ENCODE measurements at regions not wholly inside any gene's neighbourhood (a gene's known extent, or its start where the extent isn't known, plus 50 kb on each side); places are given as distances from the start of the nearest gene placed in this dataset.

- TF ChIP-seq POLR2AphosphoS5 (IDR thresholded peaks at IDR 0.05) (no peak), EP300 (IDR thresholded peaks at IDR 0.05) (no peak), POLR2A (IDR thresholded peaks at IDR 0.05) (no peak)
- TF ChIP-seq, protein P1, sequence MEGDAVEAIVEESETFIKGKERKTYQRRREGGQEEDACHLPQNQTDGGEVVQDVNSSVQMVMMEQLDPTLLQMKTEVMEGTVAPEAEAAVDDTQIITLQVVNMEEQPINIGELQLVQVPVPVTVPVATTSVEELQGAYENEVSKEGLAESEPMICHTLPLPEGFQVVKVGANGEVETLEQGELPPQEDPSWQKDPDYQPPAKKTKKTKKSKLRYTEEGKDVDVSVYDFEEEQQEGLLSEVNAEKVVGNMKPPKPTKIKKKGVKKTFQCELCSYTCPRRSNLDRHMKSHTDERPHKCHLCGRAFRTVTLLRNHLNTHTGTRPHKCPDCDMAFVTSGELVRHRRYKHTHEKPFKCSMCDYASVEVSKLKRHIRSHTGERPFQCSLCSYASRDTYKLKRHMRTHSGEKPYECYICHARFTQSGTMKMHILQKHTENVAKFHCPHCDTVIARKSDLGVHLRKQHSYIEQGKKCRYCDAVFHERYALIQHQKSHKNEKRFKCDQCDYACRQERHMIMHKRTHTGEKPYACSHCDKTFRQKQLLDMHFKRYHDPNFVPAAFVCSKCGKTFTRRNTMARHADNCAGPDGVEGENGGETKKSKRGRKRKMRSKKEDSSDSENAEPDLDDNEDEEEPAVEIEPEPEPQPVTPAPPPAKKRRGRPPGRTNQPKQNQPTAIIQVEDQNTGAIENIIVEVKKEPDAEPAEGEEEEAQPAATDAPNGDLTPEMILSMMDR (IDR thresholded peaks at IDR 0.05) = no peak
- WGBS, 2 donors = 74 to 76% methylated on average over 3 of the region's 3 CpGs
- no peak for DNase-seq
- no peak overlapping the region for H3K27ac ChIP-seq
- H3K36me3 ChIP-seq = no peaks in the 10 kb centered on the region
- H3K9me3 ChIP-seq = no peaks in the 10 kb centered on the region
- H3K4me1 ChIP-seq = no peaks in the 10 kb centered on the region
- H3K27me3 ChIP-seq = no peaks in the 10 kb centered on the region
- intact Hi-C loops (cut with DNase I) = no loop called here
- H3K4me3 ChIP-seq = no peak overlapping the region
These were observed 129.4 kb upstream of the TMEM45B start for GRCh38 chr11:129686269-129686668.

DNA sequence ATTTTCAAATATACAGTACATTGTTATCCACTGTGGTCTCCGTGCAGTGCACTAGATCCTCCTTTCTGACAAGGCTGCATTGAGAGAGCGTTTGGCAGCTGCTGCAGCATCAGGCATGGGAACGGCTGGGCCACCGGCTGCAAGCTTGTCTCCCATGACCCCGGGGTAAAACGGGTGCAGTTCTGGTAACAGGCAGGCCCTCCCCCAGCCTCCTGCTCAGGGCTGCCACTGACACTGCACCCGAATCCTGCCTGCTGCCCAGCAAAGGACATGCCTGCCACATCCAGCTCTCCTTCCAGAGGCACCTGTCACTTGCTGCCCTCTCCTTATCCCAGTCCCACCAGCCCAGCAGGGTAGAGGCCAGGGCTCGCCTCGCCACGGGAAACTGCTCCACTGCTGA, 124.5 kb upstream of the TMEM45B start:
- Histone ChIP-seq H3K36me3 (no peaks in the 10 kb centered on the region), H3K27ac (no peak overlapping the region), H3K27me3 (peaks cover 0 to 6% (median 0%) of the 10 kb centered on the region in 3 donors), H3K4me3 (no peak overlapping the region), H3K4me1 (peaks cover 0 to 6% (median 2%) of the 10 kb centered on the region in 4 donors), H3K9me3 (no peaks in the 10 kb centered on the region)
- DNase-seq = no peak
- 78 to 79% methylated on average over 10 of the region's 10 CpGs for WGBS, 2 donors
- intact Hi-C loops (cut with DNase I) = no loop called here
- TF ChIP-seq EP300 (IDR thresholded peaks at IDR 0.05) (no peak), POLR2AphosphoS5 (IDR thresholded peaks at IDR 0.05) (no peak), POLR2A (IDR thresholded peaks at IDR 0.05) (no peak)
- TF ChIP-seq, protein P1 (IDR thresholded peaks at IDR 0.05) = no peak

GRCh38 chr11:129694538-129694937, 121.1 kb upstream of the TMEM45B start:
- peaks cover 0 to 15% (median 0%) of the 10 kb centered on the region in 3 donors for H3K27me3 ChIP-seq
- no peak overlapping the region for H3K27ac ChIP-seq
- no peaks in the 10 kb centered on the region for H3K36me3 ChIP-seq
- H3K9me3 ChIP-seq = no peaks in the 10 kb centered on the region
- 51 to 75% methylated on average over 10 of the region's 10 CpGs for WGBS, 2 donors
- no peak for DNase-seq
- intact Hi-C loops (cut with DNase I) = no loop called here
- TF ChIP-seq, protein P1 (IDR thresholded peaks at IDR 0.05) = no peak
- TF ChIP-seq EP300 (IDR thresholded peaks at IDR 0.05) (no peak), POLR2A (IDR thresholded peaks at IDR 0.05) (no peak), POLR2AphosphoS5 (IDR thresholded peaks at IDR 0.05) (no peak)
- no peak overlapping the region for H3K4me3 ChIP-seq
- peaks cover 0 to 6% (median 2%) of the 10 kb centered on the region in 4 donors for H3K4me1 ChIP-seq

GRCh38 chr11:129694966-129695365, 120.7 kb upstream of the TMEM45B start:
- H3K4me1 ChIP-seq = peaks cover 0 to 6% (median 2%) of the 10 kb centered on the region in 4 donors
- H3K4me3 ChIP-seq = no peak overlapping the region
- no peaks in the 10 kb centered on the region for H3K36me3 ChIP-seq
- no peak for TF ChIP-seq POLR2AphosphoS5 (IDR thresholded peaks at IDR 0.05)
- TF ChIP-seq, protein P1 (IDR thresholded peaks at IDR 0.05) = no peak
- no peak for TF ChIP-seq POLR2A (IDR thresholded peaks at IDR 0.05)
- TF ChIP-seq EP300 (IDR thresholded peaks at IDR 0.05) = no peak
- H3K27ac ChIP-seq = no peak overlapping the region
- H3K27me3 ChIP-seq = peaks cover 0 to 15% (median 0%) of the 10 kb centered on the region in 3 donors
- no peak for DNase-seq
- 72 to 75% methylated on average over 10 of the region's 10 CpGs for WGBS, 2 donors
- intact Hi-C loops (cut with DNase I) = no loop called here
- no peaks in the 10 kb centered on the region for H3K9me3 ChIP-seq

All from sigmoid colon (tissue), 6 donors.